Astrocyte (in vitro differentiated cells and primary cell): ENCODE measurements at regions not wholly inside any gene's neighbourhood (a gene's known extent, or its start where the extent isn't known, plus 50 kb on each side); places are given as distances from the start of the nearest gene placed in this dataset.

Source experiments
- DNase-seq: peaks from one replicate; pipeline ENCODE4 v3.0.0-alpha.2; 2010; ENCODE audit warnings: low read depth
- FAIRE-seq: peaks from 2 replicates; lab custom pipeline; 2011; peaks lifted over from hg19 to GRCh38; lab: Jason Lieb, UNC
- H2AFZ ChIP-seq: 2 replicates; pipeline ENCODE4 v1.6.0; 2012; ENCODE audit warnings: low read depth, low read length, inconsistent platforms
- H3K27ac ChIP-seq: 2 replicates; pipeline ENCODE4 v1.5.1; 2011; ENCODE audit warnings: low read depth, low read length, inconsistent platforms
- H3K27me3 ChIP-seq: 2 replicates; pipeline ENCODE4 v1.6.0; 2011; ENCODE audit warnings: low read length, inconsistent platforms; ENCODE audit not compliant: insufficient read depth
- H3K36me3 ChIP-seq: 2 replicates; pipeline ENCODE4 v1.5.1; 2011; ENCODE audit warnings: low read length, inconsistent platforms; ENCODE audit not compliant: insufficient read depth
- H3K4me1 ChIP-seq: 2 replicates; pipeline ENCODE4 v1.5.1; 2011; ENCODE audit warnings: low read length, inconsistent platforms; ENCODE audit not compliant: insufficient read depth
- H3K4me2 ChIP-seq: 2 replicates; pipeline ENCODE4 v1.6.0; 2012; ENCODE audit warnings: low read length, inconsistent platforms
- H3K4me3 ChIP-seq: 2 replicates; pipeline ENCODE4 v1.5.1; 2011; ENCODE audit warnings: low read depth, mild to moderate bottlenecking, low read length, inconsistent platforms; ENCODE audit not compliant: insufficient read depth
- H3K79me2 ChIP-seq: 2 replicates; pipeline ENCODE4 v1.6.0; 2012; ENCODE audit warnings: mild to moderate bottlenecking, low read length, inconsistent platforms; ENCODE audit not compliant: insufficient read depth
- H3K9ac ChIP-seq: 2 replicates; pipeline ENCODE4 v1.6.0; 2012; ENCODE audit warnings: mild to moderate bottlenecking, low read length, inconsistent platforms
- H3K9me3 ChIP-seq: 2 replicates; pipeline ENCODE4 v1.5.1; 2012; ENCODE audit warnings: low read depth, mild to moderate bottlenecking, low read length, inconsistent platforms; ENCODE audit not compliant: insufficient read depth
- H4K20me1 ChIP-seq: 2 replicates; pipeline ENCODE4 v1.6.0; 2012; ENCODE audit warnings: low read length, inconsistent platforms; ENCODE audit not compliant: insufficient read depth
- H3K27ac Mint-ChIP-seq: one replicate; pipeline ENCODE4 v1.8.0; 2021; ENCODE audit warnings: mild to moderate bottlenecking, mixed read lengths; ENCODE audit not compliant: unreplicated experiment
- H3K27me3 Mint-ChIP-seq: one replicate; pipeline ENCODE4 v1.8.0; 2021; ENCODE audit warnings: low read depth, mixed read lengths; ENCODE audit not compliant: unreplicated experiment
- H3K36me3 Mint-ChIP-seq: one replicate; pipeline ENCODE4 v1.8.0; 2021; ENCODE audit warnings: low read depth, mixed read lengths; ENCODE audit not compliant: unreplicated experiment
- H3K4me1 Mint-ChIP-seq: one replicate; pipeline ENCODE4 v1.8.0; 2021; ENCODE audit warnings: low read depth, mixed read lengths; ENCODE audit not compliant: unreplicated experiment
- H3K4me3 Mint-ChIP-seq: one replicate; pipeline ENCODE4 v1.8.0; 2021; ENCODE audit warnings: mild to moderate bottlenecking, moderate library complexity, mixed read lengths; ENCODE audit not compliant: unreplicated experiment
- H3K9me3 Mint-ChIP-seq: one replicate; pipeline ENCODE4 v1.8.0; 2021; ENCODE audit warnings: mild to moderate bottlenecking, mixed read lengths; ENCODE audit not compliant: unreplicated experiment
- EZH2 ChIP-seq: IDR thresholded peaks from 2 replicates; pipeline ENCODE4 v1.6.1; 2012; ENCODE audit warnings: mild to moderate bottlenecking, low read length, inconsistent platforms; ENCODE audit not compliant: insufficient read depth
- TF ChIP-seq, protein P1 (sequence below): IDR thresholded peaks from 2 replicates; pipeline ENCODE4 v1.5.1; 2011; ENCODE audit warnings: low read depth, mild to moderate bottlenecking, inconsistent platforms, low read length, moderate library complexity; ENCODE audit not compliant: insufficient read depth

DNA sequence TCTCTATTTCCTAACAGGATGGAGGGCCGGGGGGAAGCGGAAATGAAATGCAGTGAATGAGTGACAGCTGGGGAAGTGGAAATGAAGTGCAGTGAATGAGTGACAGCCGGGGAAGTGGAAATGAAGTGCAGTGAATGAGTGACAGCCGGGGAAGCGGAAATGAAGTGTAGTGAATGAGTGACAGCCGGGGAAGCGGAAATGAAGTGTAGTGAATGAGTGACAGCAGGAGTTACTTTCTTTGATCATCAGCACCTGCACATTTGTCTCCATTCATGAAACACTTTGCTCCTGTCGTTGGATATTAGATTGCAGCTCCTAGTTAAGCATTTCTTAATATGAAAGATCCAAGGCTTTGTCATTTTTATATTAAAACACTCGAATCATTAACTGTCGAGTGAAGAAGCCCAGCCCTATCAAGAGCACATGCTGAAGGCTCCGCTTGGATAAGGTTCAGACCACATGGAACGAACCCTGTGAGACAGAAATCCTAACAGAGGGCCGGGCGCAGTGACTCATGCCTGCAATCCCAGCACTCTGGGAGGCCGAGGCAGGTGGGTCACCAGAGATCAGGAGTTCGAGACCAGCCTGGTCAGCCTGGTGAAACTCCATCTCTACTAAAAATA lies 406.0 kb upstream of the ADARB2 start:
- no peak for DNase-seq
- Histone ChIP-seq H3K27ac (no peak overlapping the region), H3K79me2 (no peaks in the 10 kb centered on the region), H3K27me3 (no peaks in the 10 kb centered on the region), H2AFZ (no peak overlapping the region), H3K9me3 (no peaks in the 10 kb centered on the region), H3K36me3 (no peaks in the 10 kb centered on the region), H3K4me3 (no peak overlapping the region), H3K4me2 (no peak overlapping the region), H3K9ac (no peak overlapping the region), H3K4me1 (no peaks in the 10 kb centered on the region), H4K20me1 (no peaks in the 10 kb centered on the region)
- TF ChIP-seq, protein P1, sequence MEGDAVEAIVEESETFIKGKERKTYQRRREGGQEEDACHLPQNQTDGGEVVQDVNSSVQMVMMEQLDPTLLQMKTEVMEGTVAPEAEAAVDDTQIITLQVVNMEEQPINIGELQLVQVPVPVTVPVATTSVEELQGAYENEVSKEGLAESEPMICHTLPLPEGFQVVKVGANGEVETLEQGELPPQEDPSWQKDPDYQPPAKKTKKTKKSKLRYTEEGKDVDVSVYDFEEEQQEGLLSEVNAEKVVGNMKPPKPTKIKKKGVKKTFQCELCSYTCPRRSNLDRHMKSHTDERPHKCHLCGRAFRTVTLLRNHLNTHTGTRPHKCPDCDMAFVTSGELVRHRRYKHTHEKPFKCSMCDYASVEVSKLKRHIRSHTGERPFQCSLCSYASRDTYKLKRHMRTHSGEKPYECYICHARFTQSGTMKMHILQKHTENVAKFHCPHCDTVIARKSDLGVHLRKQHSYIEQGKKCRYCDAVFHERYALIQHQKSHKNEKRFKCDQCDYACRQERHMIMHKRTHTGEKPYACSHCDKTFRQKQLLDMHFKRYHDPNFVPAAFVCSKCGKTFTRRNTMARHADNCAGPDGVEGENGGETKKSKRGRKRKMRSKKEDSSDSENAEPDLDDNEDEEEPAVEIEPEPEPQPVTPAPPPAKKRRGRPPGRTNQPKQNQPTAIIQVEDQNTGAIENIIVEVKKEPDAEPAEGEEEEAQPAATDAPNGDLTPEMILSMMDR = no peak
- TF ChIP-seq EZH2 = no peak
- FAIRE-seq = no peak
- Mint-ChIP-seq H3K36me3 (no peaks in the 10 kb centered on the region), H3K4me1 (no peaks in the 10 kb centered on the region), H3K27ac (no peak overlapping the region), H3K9me3 (peaks cover 4% of the 10 kb centered on the region), H3K27me3 (peaks cover 9% of the 10 kb centered on the region), H3K4me3 (no peak overlapping the region)

DNA sequence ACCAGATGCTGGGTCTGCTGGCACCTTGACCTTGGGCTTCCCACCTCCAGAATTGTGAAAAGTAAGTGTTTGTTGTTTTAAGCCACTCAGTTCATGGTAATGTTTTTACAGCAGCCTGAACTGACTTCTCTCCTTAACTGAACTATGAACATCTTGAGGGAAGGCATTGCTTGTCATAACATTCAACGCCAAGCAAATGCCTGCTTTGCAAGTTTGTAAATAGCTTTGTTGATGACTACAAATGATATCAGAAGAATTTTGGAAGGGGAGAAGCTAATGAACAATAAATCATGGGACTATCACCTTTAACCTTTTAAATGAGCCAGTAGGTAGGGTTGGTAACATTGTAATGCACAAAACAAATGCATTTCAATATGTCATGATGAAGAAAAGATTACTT lies 402.4 kb upstream of the ADARB2 start:
- H2AFZ ChIP-seq = no peak overlapping the region
- no peaks in the 10 kb centered on the region for H3K36me3 ChIP-seq
- Mint-ChIP-seq H3K27ac (no peak overlapping the region), H3K27me3 (no peaks in the 10 kb centered on the region), H3K4me3 (no peak overlapping the region), H3K9me3 (peaks cover 3% of the 10 kb centered on the region), H3K4me1 (no peaks in the 10 kb centered on the region), H3K36me3 (no peaks in the 10 kb centered on the region)
- no peak overlapping the region for H3K27ac ChIP-seq
- no peak overlapping the region for H3K4me2 ChIP-seq
- H3K9me3 ChIP-seq = no peaks in the 10 kb centered on the region
- no peaks in the 10 kb centered on the region for H3K79me2 ChIP-seq
- FAIRE-seq (no peak), DNase-seq (no peak)
- H3K9ac ChIP-seq = no peak overlapping the region
- H4K20me1 ChIP-seq = no peaks in the 10 kb centered on the region
- no peaks in the 10 kb centered on the region for H3K27me3 ChIP-seq
- TF ChIP-seq, protein P1 = no peak
- TF ChIP-seq EZH2 = no peak
- no peaks in the 10 kb centered on the region for H3K4me1 ChIP-seq
- no peak overlapping the region for H3K4me3 ChIP-seq

DNA sequence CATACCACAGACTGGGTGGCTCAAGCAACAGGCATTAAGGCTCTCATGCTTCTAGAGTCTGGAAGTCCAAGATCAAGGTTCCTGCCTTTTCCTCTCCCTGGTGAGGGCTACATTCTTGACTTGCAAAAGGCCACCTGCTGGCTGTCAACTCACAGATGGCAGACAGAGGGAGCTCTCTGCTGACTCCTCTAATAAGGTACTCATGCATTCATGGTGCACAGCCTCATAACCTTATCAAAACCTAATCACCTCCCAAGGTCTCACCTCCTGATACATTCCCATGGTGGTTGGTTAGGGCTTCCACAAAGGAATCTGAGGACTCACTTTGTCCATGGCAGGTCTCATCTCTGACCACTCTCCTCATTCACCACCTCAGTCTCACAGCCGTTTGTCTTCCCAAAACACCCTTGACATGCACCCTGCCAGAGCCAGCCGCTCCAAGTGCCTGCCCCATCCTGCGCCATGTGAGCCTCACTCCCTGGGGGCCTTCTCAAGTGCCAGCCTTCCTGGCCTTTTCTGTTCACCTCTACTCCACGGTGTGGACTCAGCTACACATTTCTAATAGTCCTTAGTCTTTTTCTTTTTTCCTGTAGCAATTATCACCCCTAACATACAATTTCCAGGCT lies 400.3 kb upstream of the ADARB2 start:
- Histone ChIP-seq H3K4me2 (no peak overlapping the region), H3K79me2 (no peaks in the 10 kb centered on the region), H2AFZ (no peak overlapping the region), H3K4me3 (no peak overlapping the region), H3K36me3 (no peaks in the 10 kb centered on the region), H3K27me3 (no peaks in the 10 kb centered on the region), H3K9me3 (no peaks in the 10 kb centered on the region), H4K20me1 (no peaks in the 10 kb centered on the region), H3K9ac (no peak overlapping the region), H3K4me1 (no peaks in the 10 kb centered on the region), H3K27ac (no peak overlapping the region)
- TF ChIP-seq, protein P1 = no peak
- TF ChIP-seq EZH2 = no peak
- DNase-seq (no peak), FAIRE-seq (no peak)
- Mint-ChIP-seq H3K36me3 (no peaks in the 10 kb centered on the region), H3K4me3 (no peak overlapping the region), H3K4me1 (no peaks in the 10 kb centered on the region), H3K27me3 (no peaks in the 10 kb centered on the region), H3K9me3 (no peaks in the 10 kb centered on the region), H3K27ac (no peak overlapping the region)
